ENCODE measurements at regions not wholly inside any gene's neighbourhood (a gene's known extent, or its start where the extent isn't known, plus 50 kb on each side); places are given as distances from the start of the nearest gene placed in this dataset.

DNA sequence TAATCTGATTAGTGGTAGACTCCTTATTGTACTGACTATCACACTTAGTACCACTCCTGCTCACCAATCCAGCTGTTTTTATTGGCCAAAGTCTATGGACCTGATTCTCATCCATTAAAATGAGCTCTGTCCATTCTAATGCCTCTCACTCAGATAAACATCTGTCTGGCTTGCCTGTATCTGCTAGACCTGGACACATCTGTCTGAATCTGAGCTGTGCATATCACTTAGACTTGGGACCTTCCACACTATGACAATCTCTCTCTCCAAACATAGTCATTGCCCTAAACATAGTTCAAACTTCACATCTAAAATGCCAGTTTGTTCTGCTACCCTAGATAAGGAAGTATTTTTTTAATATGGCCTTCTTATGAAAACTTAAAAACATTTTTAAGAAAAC lies 92.6 kb downstream of the CENPW start:
- TF ChIP-seq POLR2A (IDR thresholded peaks at IDR 0.05): no peak
- TF ChIP-seq, protein P1, sequence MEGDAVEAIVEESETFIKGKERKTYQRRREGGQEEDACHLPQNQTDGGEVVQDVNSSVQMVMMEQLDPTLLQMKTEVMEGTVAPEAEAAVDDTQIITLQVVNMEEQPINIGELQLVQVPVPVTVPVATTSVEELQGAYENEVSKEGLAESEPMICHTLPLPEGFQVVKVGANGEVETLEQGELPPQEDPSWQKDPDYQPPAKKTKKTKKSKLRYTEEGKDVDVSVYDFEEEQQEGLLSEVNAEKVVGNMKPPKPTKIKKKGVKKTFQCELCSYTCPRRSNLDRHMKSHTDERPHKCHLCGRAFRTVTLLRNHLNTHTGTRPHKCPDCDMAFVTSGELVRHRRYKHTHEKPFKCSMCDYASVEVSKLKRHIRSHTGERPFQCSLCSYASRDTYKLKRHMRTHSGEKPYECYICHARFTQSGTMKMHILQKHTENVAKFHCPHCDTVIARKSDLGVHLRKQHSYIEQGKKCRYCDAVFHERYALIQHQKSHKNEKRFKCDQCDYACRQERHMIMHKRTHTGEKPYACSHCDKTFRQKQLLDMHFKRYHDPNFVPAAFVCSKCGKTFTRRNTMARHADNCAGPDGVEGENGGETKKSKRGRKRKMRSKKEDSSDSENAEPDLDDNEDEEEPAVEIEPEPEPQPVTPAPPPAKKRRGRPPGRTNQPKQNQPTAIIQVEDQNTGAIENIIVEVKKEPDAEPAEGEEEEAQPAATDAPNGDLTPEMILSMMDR (IDR thresholded peaks at IDR 0.05): no peak
